ENCODE measurements at regions not wholly inside any gene's neighbourhood (a gene's known extent, or its start where the extent isn't known, plus 50 kb on each side); places are given as distances from the start of the nearest gene placed in this dataset.

DNA sequence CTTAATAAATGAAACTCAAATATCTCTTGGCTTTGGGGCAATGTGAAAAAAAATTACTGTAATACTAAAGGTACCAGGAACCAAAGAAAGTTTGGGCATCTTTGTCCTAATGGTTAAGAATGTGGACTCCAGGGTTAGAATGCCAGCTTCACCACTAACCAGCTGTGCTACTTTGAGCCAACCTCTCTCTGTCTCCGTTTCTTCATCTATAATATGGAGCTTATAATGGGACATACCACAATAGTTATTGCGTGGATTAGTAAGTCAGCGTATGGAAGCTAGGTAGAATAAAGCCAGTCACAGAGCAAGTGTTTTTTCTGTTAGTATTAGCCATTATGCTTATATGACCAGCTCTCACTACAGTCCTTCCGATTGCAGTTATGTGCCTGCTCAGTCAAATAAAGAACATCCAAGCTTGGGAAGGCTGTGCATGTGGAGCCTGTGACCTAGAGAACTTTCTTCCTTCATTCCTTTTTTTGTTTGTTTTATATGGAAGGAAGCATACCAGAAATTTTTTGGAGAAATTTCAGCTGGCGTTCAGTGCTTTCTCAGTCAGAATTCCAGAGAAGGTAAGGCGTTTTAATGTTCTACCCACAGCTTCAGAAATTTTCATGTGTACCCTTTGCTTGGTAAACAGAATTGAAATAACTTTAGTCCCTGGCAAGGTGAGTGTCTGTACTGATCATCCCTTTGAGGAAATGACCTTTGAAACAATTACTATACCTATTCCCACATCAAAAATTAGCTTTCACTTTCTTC is 114.0 kb upstream of the RND3 start (continued):
- TF ChIP-seq, protein P1, sequence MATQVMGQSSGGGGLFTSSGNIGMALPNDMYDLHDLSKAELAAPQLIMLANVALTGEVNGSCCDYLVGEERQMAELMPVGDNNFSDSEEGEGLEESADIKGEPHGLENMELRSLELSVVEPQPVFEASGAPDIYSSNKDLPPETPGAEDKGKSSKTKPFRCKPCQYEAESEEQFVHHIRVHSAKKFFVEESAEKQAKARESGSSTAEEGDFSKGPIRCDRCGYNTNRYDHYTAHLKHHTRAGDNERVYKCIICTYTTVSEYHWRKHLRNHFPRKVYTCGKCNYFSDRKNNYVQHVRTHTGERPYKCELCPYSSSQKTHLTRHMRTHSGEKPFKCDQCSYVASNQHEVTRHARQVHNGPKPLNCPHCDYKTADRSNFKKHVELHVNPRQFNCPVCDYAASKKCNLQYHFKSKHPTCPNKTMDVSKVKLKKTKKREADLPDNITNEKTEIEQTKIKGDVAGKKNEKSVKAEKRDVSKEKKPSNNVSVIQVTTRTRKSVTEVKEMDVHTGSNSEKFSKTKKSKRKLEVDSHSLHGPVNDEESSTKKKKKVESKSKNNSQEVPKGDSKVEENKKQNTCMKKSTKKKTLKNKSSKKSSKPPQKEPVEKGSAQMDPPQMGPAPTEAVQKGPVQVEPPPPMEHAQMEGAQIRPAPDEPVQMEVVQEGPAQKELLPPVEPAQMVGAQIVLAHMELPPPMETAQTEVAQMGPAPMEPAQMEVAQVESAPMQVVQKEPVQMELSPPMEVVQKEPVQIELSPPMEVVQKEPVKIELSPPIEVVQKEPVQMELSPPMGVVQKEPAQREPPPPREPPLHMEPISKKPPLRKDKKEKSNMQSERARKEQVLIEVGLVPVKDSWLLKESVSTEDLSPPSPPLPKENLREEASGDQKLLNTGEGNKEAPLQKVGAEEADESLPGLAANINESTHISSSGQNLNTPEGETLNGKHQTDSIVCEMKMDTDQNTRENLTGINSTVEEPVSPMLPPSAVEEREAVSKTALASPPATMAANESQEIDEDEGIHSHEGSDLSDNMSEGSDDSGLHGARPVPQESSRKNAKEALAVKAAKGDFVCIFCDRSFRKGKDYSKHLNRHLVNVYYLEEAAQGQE (IDR thresholded peaks at IDR 0.05; ENCODE audit: low read depth), result no peak

DNA sequence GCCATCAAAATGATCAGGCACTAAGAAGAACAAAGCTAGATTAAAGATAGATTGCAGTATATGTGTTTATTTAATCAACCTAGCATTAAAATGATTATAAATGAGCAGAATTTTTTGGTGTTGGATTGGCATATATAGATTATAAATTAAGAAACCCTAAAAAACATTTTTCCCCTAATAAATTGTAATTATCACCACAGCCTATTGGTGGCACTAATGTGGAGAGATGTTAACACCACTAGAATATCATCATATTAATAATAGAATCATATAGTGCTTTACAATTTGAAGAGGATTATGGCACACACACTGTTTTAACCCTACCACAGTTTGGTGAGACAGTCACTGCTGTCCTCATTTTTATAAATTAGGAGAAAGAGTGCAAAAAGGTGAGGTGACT is 112.4 kb upstream of the RND3 start:
- H3K79me2 ChIP-seq (ENCODE audit: insufficient read depth, low read length), result no peaks in the 10 kb centered on the region
- no TSS peak for BruUV-seq (replicated peaks)
- no peak for DNase-seq (ENCODE audit: low read depth, low spot score)
- H3K9ac ChIP-seq (ENCODE audit: low read length), result no peak overlapping the region
- H3K27ac ChIP-seq (ENCODE audit: low read depth, low read length), result no peak overlapping the region
- no peak overlapping the region for H3K4me2 ChIP-seq (ENCODE audit: low read length)
- H3K9me2 ChIP-seq (ENCODE audit: insufficient read depth), result no peaks in the 10 kb centered on the region
- intact Hi-C loops (cut with micrococcal nuclease), result loop anchor here (5.0 to 10.0 kb wide), 2 partner anchors 113 to 1025 kb away; partner anchors contain the start of gene RND3
- H3K4me1 ChIP-seq (ENCODE audit: control insufficient read depth in 1 of 2, insufficient read depth in 2 of 2, low read length in 2 of 2), result no peaks in the 10 kb centered on the region
- POLR2A ChIA-PET, result no interaction called here
- no peaks in the 10 kb centered on the region for H4K20me1 ChIP-seq (ENCODE audit: insufficient read depth)
- H3K27me3 ChIP-seq (ENCODE audit: insufficient read depth, low read length), result no peaks in the 10 kb centered on the region
- CTCF ChIA-PET, result interaction anchor here (1.6 to 1.7 kb wide), 2 partner anchors 10 to 639 kb away, joined by 5 to 6 read pairs; no protein-coding TSS in a partner anchor
- no peaks in the 10 kb centered on the region for H3K9me3 ChIP-seq (ENCODE audit: control insufficient read depth in 1 of 2, insufficient read depth in 1 of 2, low read depth in 1 of 2, low read length in 2 of 2)
- H3K4me3 ChIP-seq (replicated peaks in 1 of 2; ENCODE audit: low read depth in 1 of 2, low read length in 2 of 2), result no peak overlapping the region
- peak; percentile 40; the same call in 1 of the 2 replicates for ATAC-seq
- RAD21 ChIA-PET (ENCODE audit: low non-redundant PET in 1 of 2, low total read pairs in 2 of 2, uncharacterized antibody in 2 of 2, unreplicated experiment in 2 of 2), result no interaction called here
- H2AFZ ChIP-seq (ENCODE audit: low read depth, low read length, poor library complexity, severe bottlenecking), result peak overlapping the region; percentile 13
- TF ChIP-seq POLR2AphosphoS5 (IDR thresholded peaks at IDR 0.05; ENCODE audit: low read depth, low read length) (no peak), YY1 (IDR thresholded peaks at IDR 0.05; ENCODE audit: extremely low read depth, insufficient replicate concordance, low read depth, low read length) (no peak), RAD21 (IDR thresholded peaks at IDR 0.05; ENCODE audit: low read depth) (0 out of 2 replicates have a peak, but pooled peaks have one; percentile 26), ZNF274 (IDR thresholded peaks at IDR 0.05; ENCODE audit: low read depth, low read length) (no peak), SRF (IDR thresholded peaks at IDR 0.05; ENCODE audit: low read depth) (no peak), EZH2phosphoT487 (IDR thresholded peaks at IDR 0.05; ENCODE audit: borderline replicate concordance) (no peak)
- TF ChIP-seq, protein P1 (IDR thresholded peaks at IDR 0.05; ENCODE audit: low read depth), result no peak
- TF ChIP-seq, protein P2, sequence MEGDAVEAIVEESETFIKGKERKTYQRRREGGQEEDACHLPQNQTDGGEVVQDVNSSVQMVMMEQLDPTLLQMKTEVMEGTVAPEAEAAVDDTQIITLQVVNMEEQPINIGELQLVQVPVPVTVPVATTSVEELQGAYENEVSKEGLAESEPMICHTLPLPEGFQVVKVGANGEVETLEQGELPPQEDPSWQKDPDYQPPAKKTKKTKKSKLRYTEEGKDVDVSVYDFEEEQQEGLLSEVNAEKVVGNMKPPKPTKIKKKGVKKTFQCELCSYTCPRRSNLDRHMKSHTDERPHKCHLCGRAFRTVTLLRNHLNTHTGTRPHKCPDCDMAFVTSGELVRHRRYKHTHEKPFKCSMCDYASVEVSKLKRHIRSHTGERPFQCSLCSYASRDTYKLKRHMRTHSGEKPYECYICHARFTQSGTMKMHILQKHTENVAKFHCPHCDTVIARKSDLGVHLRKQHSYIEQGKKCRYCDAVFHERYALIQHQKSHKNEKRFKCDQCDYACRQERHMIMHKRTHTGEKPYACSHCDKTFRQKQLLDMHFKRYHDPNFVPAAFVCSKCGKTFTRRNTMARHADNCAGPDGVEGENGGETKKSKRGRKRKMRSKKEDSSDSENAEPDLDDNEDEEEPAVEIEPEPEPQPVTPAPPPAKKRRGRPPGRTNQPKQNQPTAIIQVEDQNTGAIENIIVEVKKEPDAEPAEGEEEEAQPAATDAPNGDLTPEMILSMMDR (IDR thresholded peaks at IDR 0.05 in 2 of 3, conservative IDR thresholded peaks at IDR 0.05 in 1 of 3; ENCODE audit: borderline replicate concordance in 1 of 3, insufficient read depth in 1 of 3, low read depth in 2 of 3, low read length in 2 of 3), result peak in 2 of 3 experiments; percentile 18 to 38; a peak in 3 of 6 replicates
- no peaks in the 10 kb centered on the region for H3K36me3 ChIP-seq (ENCODE audit: control insufficient read depth in 1 of 2, insufficient read depth in 2 of 2, low read length in 2 of 2)
